Germinal center (tissue), 1 donor: ENCODE measurements at regions not wholly inside any gene's neighbourhood (a gene's known extent, or its start where the extent isn't known, plus 50 kb on each side); places are given as distances from the start of the nearest gene placed in this dataset.
"Not testable (repeated sequence)": the region's sequence is repeated elsewhere in the genome, so short reads cannot be mapped to it uniquely, and the experiment has no call there.

ENCODE experiments used
- DNase-seq: peaks from one replicate; pipeline ENCODE4 v3.0.0; 2012; ENCODE audit warnings: mixed read lengths, low spot score

GRCh38 chr10:11691319-11691755, 50.8 kb upstream of the ECHDC3 start:
- DNase-seq = no peak

DNA sequence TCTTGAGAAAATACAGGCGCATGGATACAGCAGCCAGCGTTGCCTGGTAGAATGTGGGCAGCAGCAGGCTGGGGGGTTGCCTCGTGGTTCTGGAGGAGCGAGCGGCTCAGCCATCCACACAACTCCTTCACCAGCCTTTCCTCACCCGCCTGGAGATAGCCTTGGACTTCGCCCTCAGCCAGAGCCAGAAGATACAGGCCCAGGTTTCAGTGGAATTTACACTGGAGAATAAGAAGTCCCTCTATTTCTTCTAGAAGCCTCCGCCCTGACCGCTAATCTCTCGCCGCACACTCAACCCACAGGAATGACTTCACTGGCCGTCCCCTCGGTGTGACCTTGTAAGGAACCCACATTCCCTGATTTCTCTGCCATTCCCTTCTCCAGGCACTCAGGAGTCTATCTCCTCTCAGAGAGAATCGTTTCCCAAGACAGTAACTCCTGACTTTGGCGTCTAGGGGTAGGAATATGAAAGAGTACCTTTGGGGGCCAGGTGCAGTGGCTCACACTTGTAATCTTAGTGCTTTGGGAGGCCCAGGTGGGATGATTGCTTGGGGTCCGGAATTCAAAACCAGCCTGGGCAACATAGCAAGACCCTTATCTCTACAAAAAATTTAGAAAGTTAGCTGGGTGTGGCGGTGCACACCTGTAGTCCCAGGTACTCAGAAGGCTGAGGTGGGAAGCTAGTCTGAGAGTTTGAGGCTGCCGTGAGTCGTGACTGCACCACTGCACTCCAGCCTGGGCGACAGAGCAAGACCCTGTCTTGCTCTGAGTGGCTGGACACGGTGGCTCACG, 52.0 kb upstream of the ECHDC3 start:
- no peak for DNase-seq

GRCh38 chr10:11688448-11688795, 53.8 kb upstream of the ECHDC3 start:
- not testable (repeated sequence) for DNase-seq

- DNase-seq = no peak
Measured at GRCh38 chr10:11687779-11688447, 54.3 kb upstream of the ECHDC3 start.

DNA sequence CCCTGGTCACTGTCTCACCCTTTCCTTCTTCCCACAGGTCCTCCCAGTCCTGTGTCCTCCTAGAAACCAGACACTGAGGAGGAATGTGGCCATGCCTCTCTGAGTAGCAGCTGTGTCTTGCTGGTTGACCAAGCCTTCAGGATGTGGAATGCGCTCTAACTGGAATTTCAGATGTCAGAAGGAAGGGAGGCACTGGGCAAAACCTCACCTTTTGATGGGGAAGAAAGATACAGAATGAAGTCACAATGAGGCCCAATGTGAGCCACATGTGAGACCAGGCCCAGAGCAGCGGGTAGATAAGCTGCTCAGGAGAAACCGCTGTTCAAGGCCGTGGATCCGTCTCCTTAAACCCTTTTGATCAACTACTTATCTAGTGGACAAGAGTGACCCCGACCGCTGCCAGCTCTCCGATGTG, 54.8 kb upstream of the ECHDC3 start:
- DNase-seq = no peak

DNA sequence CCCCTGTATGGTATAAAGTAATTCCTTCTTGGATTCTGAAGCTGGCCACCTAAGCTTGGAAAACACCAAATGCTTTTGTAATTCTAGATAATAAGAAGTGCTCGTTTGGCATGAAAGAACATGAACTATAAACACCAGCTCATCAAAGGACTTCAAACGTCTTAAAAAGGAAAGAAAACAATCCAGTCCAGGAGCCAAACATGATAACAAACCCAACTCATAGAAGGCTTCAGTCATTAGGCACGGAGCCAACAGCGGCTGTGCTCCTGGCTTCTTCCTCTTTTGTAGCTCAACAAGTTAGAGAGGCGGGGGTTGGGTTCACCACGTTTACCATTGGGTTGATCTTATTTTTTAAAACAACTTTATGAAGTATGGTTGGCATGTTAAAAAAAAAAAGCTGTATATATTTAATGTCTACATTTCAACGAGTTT, 56.4 kb upstream of the ECHDC3 start:
- peak; percentile 75 for DNase-seq

GRCh38 chr10:11684717-11685645, 57.2 kb upstream of the ECHDC3 start:
- DNase-seq = peak; percentile 84

- not testable (repeated sequence) for DNase-seq
Measured at GRCh38 chr10:11684341-11684716, 57.9 kb upstream of the ECHDC3 start.

GRCh38 chr10:11683529-11684320, 58.5 kb upstream of the ECHDC3 start:
- peak; percentile 51 for DNase-seq

GRCh38 chr10:11682851-11683250, 59.3 kb upstream of the ECHDC3 start:
- no peak for DNase-seq

DNA sequence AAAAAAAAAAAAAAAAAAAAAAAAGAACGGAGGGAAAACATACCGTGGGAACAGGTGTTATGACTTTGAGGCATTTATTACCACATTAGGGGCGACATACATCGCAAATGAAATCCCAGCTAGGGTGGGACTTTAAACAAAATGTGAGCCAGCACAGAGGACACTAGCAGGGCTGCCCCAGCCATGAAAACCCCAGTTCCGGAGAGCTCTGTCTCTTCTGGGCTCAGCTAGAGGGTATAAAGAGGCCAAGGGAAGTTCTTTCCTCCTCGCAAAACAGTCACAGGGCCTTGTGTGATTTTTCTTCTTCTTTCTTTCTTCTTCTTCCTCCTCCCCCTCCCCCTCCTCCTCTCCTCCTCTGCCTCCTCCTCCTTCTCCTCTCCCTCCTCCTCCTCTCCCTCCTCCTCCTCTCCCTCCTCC, 59.9 kb upstream of the ECHDC3 start:
- DNase-seq = no peak

DNA sequence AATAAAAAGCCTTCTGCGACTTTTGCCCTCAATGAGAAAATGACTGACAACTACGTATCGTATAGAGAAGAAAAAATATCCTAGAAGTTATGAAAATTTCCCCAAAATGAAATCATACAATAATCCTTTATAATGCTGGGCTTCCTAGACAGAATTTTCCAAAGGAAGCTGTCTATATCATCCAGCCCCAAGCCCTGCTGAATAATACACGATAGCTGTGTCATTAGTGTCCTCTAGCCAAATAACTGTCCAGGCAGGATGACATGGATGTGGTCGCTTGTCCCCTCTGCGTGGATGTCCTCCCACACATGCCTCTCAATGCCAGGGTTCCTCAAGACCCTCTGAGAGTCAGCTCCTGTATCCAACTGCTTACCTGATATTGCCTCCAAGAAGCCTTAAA, 61.7 kb upstream of the ECHDC3 start:
- DNase-seq = no peak

- no peak for DNase-seq
Measured at GRCh38 chr10:11679946-11680345, 62.2 kb upstream of the ECHDC3 start.

DNA sequence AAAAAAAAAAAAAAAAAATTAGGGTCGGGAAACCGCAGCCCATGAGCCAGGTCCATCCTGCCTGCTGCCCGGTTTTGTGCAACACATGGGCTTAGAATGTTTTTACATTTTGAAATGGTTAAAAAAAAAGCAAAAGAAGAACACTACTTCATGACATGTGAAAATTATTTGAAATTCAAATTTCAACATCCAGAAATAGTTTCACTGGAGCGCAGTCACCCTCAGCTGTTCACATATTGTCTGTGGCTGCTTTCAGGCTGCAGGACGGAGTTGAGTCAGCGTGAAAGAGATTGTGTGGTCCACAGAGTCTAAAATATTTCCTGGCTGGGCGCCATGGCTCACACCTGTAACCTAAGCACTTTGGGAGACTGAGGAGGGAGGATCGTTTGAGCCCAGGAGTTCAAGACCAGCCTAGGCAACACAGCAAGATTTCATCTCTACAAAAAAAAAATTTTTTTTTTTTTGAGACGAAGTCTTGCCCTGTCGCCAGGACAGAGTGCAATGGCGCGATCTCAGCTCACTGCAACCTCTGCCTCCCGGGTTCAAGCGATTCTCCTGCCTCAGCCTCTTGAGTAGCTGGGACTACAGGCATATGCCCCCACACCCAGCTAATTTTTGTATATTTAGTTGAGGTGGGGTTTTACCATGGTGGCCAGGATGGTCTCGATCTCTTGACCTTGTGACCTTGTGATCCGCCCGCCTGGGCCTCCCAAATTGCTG, 63.9 kb upstream of the ECHDC3 start:
- DNase-seq = peak; percentile 69

GRCh38 chr10:11677480-11677879, 64.7 kb upstream of the ECHDC3 start:
- DNase-seq = no peak

GRCh38 chr10:11673346-11674280, 62.2 kb upstream of the USP6NL start:
- DNase-seq = no peak

DNA sequence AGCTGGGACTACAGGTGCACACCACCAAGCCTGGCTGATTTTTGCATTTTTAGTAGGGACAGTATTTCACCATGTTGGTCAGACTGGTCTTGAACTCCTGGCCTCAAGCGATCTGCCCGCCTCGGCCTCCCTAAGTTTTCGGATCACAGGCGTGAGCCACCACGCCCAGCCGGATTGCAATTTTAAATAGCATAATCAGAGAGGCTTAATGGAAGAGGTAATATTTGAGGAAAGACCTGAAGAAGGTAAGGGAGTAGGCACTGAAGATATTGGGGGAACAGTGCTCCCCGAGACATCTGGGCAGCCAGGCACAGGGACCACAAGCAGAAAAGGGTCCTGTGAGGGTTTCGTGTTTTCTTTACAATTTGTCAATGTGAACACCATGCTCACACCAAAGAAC, 61.4 kb upstream of the USP6NL start:
- DNase-seq = no peak

GRCh38 chr10:11670381-11670780, 58.9 kb upstream of the USP6NL start:
- no peak for DNase-seq

DNA sequence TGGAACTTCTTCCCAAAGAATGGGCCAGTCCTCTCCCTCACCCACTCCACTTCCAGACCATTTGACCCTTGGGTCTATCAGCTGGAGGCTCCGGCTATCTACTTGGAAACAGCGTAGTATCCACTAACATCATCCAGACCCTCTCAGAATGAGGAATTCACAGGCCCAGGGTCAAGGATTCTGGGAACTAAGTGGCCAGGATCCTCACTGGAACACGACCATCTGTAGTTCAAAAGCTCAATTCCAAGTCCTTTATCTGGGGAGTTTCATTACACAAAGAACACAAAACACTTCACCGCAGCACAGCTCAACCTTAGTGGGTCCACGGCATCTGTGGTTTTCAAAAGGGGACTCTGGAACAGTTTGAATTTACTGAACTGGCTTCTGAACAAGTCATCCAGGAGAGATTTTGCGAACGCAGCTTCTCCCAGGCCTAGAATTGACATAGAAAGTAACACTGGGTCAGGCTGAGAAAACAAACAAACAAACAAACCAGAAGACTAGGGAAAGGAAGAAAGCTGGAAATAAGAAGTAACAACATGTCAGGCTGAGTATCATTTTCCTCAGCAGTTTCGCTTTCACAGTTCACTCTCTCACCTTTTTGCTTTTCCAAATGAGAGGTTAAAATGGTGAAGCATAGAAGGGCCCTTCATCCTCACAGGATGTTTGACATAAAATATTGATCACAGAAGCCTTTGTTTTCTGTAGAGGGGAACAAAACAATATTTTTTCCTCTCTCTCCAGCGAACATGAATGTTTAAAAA, 57.6 kb upstream of the USP6NL start:
- DNase-seq = no peak
